PFSK-1 (cell line): ENCODE measurements at regions not wholly inside any gene's neighbourhood (a gene's known extent, or its start where the extent isn't known, plus 50 kb on each side); places are given as distances from the start of the nearest gene placed in this dataset.

ENCODE experiments used
- FOXP2 ChIP-seq: optimal IDR thresholded peaks from 2 replicates; pipeline ENCODE3; 2011; ENCODE audit warnings: borderline replicate concordance, control low read depth, inconsistent platforms; ENCODE audit not compliant: insufficient read depth; ENCODE audit errors: extremely low read length, extremely low read depth
- POLR2AphosphoS5 ChIP-seq: IDR thresholded peaks from 2 replicates; pipeline ENCODE4 v1.6.1; 2012; ENCODE audit warnings: low read depth, mild to moderate bottlenecking, control low read depth, low read length, moderate library complexity
- REST ChIP-seq, 2 experiments: IDR thresholded peaks; 2 replicates each; pipeline versions ENCODE4 v1.6.1 to v1.8.0; 2011 to 2012; ENCODE audit warnings: low read depth in 2 of 2, low read length in 2 of 2, control low read depth in 1 of 2, inconsistent platforms in 1 of 2, mild to moderate bottlenecking in 1 of 2, moderate library complexity in 1 of 2; ENCODE audit not compliant: insufficient read depth in 1 of 2
- SIN3A ChIP-seq: IDR thresholded peaks from 2 replicates; pipeline ENCODE4 v1.6.1; 2012; ENCODE audit warnings: mild to moderate bottlenecking, low read length, moderate library complexity, borderline replicate concordance; ENCODE audit not compliant: insufficient read depth
- TAF1 ChIP-seq: IDR thresholded peaks from 2 replicates; pipeline ENCODE4 v1.6.1; 2012; ENCODE audit warnings: low read length, control low read depth, borderline replicate concordance; ENCODE audit not compliant: insufficient read depth

GRCh38 chr19:31144075-31144870 lies 205.0 kb downstream of the TSHZ3 start:
- TF ChIP-seq REST (IDR thresholded peaks at IDR 0.05; ENCODE audit: insufficient read depth in 1 of 2, low read depth in 2 of 2, low read length in 2 of 2) (no peak), FOXP2 (no peak), TAF1 (no peak), SIN3A (no peak), POLR2AphosphoS5 (no peak)

- TF ChIP-seq TAF1 (no peak), SIN3A (no peak), REST (IDR thresholded peaks at IDR 0.05; ENCODE audit: insufficient read depth in 1 of 2, low read depth in 2 of 2, low read length in 2 of 2) (no peak), FOXP2 (no peak), POLR2AphosphoS5 (no peak)
Measured at GRCh38 chr19:31141301-31141700, 207.9 kb downstream of the TSHZ3 start.

GRCh38 chr19:31140717-31141116 lies 208.5 kb downstream of the TSHZ3 start:
- no peak for TF ChIP-seq FOXP2
- no peak for TF ChIP-seq REST (IDR thresholded peaks at IDR 0.05; ENCODE audit: insufficient read depth in 1 of 2, low read depth in 2 of 2, low read length in 2 of 2)
- no peak for TF ChIP-seq TAF1
- TF ChIP-seq SIN3A, result no peak
- no peak for TF ChIP-seq POLR2AphosphoS5

GRCh38 chr19:31139871-31140505 lies 209.2 kb downstream of the TSHZ3 start:
- no peak for TF ChIP-seq POLR2AphosphoS5
- TF ChIP-seq SIN3A, result no peak
- TF ChIP-seq REST (IDR thresholded peaks at IDR 0.05; ENCODE audit: insufficient read depth in 1 of 2, low read depth in 2 of 2, low read length in 2 of 2), result no peak
- no peak for TF ChIP-seq TAF1
- TF ChIP-seq FOXP2, result no peak
